ENCODE measurements at regions not wholly inside any gene's neighbourhood (a gene's known extent, or its start where the extent isn't known, plus 50 kb on each side); places are given as distances from the start of the nearest gene placed in this dataset.

DNA sequence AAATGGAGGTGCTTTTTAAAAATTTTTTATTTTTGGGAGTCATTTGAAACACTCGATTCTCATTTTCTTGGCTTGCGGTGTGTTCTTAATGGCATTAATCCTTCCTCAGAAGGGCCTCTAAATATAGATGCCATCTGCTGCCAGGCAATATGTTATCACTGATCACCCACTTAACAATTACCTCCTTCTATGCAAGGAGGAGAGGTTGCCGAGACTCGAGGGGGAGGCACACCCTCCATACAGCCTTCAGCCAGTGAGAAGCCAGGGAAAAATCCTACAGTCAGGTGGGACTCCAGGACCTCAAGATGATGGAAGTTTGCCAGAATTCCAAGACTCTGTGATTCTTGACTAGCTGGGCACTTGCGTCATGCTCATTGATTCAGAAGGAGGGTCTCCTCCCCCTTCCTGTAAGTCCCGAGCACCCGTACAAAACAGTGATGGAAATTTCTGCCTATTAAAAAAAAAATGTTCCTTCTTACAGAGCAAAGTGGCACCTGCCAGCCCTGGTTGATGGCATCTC is 574.5 kb downstream of the TYW1 start:
- TF ChIP-seq, protein P1, sequence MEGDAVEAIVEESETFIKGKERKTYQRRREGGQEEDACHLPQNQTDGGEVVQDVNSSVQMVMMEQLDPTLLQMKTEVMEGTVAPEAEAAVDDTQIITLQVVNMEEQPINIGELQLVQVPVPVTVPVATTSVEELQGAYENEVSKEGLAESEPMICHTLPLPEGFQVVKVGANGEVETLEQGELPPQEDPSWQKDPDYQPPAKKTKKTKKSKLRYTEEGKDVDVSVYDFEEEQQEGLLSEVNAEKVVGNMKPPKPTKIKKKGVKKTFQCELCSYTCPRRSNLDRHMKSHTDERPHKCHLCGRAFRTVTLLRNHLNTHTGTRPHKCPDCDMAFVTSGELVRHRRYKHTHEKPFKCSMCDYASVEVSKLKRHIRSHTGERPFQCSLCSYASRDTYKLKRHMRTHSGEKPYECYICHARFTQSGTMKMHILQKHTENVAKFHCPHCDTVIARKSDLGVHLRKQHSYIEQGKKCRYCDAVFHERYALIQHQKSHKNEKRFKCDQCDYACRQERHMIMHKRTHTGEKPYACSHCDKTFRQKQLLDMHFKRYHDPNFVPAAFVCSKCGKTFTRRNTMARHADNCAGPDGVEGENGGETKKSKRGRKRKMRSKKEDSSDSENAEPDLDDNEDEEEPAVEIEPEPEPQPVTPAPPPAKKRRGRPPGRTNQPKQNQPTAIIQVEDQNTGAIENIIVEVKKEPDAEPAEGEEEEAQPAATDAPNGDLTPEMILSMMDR (conservative IDR thresholded peaks at IDR 0.05; ENCODE audit: low read length), result no peak
- TF ChIP-seq EZH2phosphoT487 (IDR thresholded peaks at IDR 0.05; ENCODE audit: borderline replicate concordance), result no peak
